GM23248 (cell line): ENCODE measurements at regions not wholly inside any gene's neighbourhood (a gene's known extent, or its start where the extent isn't known, plus 50 kb on each side); places are given as distances from the start of the nearest gene placed in this dataset.

Experiments
- EZH2 ChIP-seq: fragments of 200-600 bp; sonication (generic); IDR thresholded peaks from 2 replicates; pipeline ENCODE4 v1.6.1; 2018; ENCODE audit warnings: antibody characterized with exemption, mild to moderate bottlenecking; ENCODE audit not compliant: insufficient read depth, poor library complexity, severe bottlenecking
- EZH2phosphoT487 ChIP-seq: fragments of 200-600 bp; sonication (generic); IDR thresholded peaks from 2 replicates; pipeline ENCODE4 v1.6.1; 2018; ENCODE audit warnings: antibody characterized with exemption, moderate library complexity, mild to moderate bottlenecking, low read depth; ENCODE audit not compliant: insufficient read depth

- TF ChIP-seq EZH2: no peak
- no peak for TF ChIP-seq EZH2phosphoT487
Observed at GRCh38 chr2:235330775-235331451, 162.9 kb upstream of the AGAP1 start.
